Uterus (tissue), 3 donors: ENCODE measurements at regions not wholly inside any gene's neighbourhood (a gene's known extent, or its start where the extent isn't known, plus 50 kb on each side); places are given as distances from the start of the nearest gene placed in this dataset.

ENCODE experiments used
- DNase-seq, 2 donors: peaks; one replicate each; pipeline ENCODE4 v3.0.0-alpha.2; 2019 to 2020
- H3K27ac ChIP-seq, 2 donors: fragments of 200-600 bp; sonication (generic); 1 replicate in 1 of 2; 2 replicates in 1 of 2; pipeline ENCODE4 v1.5.1; 2016 to 2018
- H3K27me3 ChIP-seq, 2 donors: fragments of 200-600 bp; sonication (generic); one replicate each; pipeline ENCODE4 v1.5.1; 2018 to 2019; ENCODE audit warnings: control low read depth in 1 of 2
- H3K36me3 ChIP-seq, 2 donors: fragments of 200-600 bp; sonication (generic); one replicate each; pipeline ENCODE4 v1.5.1; 2019; ENCODE audit warnings: control low read depth in 1 of 2
- H3K4me1 ChIP-seq, 2 donors: fragments of 200-600 bp; sonication (generic); one replicate each; pipeline ENCODE4 v1.5.1; 2018 to 2019; ENCODE audit warnings: control low read depth in 1 of 2
- H3K4me3 ChIP-seq, 2 donors: fragments of 200-600 bp; sonication (generic); 1 replicate in 1 of 2; 2 replicates in 1 of 2; pipeline ENCODE4 v1.5.1; 2018 to 2019; ENCODE audit warnings: mild to moderate bottlenecking in 1 of 2
- H3K9me3 ChIP-seq, 2 donors: fragments of 200-600 bp; sonication (generic); one replicate each; pipeline ENCODE4 v1.5.1; 2019; ENCODE audit warnings: control low read depth in 1 of 2
- POLR2A ChIP-seq, 2 donors: fragments of 450-650 bp; IDR thresholded peaks; one replicate each; pipeline ENCODE4 v1.6.1; 2016; ENCODE audit warnings: antibody characterized with exemption in 2 of 2, mild to moderate bottlenecking in 1 of 2, moderate library complexity in 1 of 2
- intact Hi-C: fragments of 100-400 bp; cut with DNase I; formaldehyde crosslinking; loops from one replicate; pipeline ENCODE4 v1.15.1; 2023; ENCODE audit warnings: low total_unique reads
- TF ChIP-seq, protein P1 (sequence below), 4 experiments: fragments of 200-600 bp in 2 of 4; fragments of 450-650 bp in 2 of 4; sonication (generic) in 2 of 4; IDR thresholded peaks; one replicate each; pipeline ENCODE4 v1.5.1; 2016 to 2019; ENCODE audit warnings: antibody characterized with exemption in 4 of 4, mild to moderate bottlenecking in 2 of 4, moderate library complexity in 1 of 4
- donor health status: DM: yes; HTN: yes; CAD: no.

DNA sequence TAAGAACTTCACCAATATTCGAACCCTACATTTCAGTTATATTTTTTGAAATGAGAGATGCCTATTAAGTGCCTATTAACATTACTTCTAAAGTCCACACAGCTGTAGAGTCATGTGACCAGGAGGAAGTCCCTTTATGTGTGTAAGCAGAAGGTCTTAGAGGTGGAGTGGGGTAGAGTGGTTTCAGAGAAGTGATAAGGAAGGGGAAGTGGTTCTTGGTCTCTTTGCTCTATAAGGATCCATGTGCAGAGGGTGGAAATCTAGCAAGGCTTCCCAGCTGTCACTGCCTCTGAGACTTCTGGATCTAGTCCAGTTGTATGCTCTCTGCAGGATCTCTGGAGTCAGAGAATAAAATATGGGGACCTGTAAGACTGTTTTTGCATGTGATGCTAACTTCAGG, 673.9 kb downstream of the FLRT2 start:
- TF ChIP-seq POLR2A (IDR thresholded peaks at IDR 0.05): no peak
- TF ChIP-seq, protein P1, sequence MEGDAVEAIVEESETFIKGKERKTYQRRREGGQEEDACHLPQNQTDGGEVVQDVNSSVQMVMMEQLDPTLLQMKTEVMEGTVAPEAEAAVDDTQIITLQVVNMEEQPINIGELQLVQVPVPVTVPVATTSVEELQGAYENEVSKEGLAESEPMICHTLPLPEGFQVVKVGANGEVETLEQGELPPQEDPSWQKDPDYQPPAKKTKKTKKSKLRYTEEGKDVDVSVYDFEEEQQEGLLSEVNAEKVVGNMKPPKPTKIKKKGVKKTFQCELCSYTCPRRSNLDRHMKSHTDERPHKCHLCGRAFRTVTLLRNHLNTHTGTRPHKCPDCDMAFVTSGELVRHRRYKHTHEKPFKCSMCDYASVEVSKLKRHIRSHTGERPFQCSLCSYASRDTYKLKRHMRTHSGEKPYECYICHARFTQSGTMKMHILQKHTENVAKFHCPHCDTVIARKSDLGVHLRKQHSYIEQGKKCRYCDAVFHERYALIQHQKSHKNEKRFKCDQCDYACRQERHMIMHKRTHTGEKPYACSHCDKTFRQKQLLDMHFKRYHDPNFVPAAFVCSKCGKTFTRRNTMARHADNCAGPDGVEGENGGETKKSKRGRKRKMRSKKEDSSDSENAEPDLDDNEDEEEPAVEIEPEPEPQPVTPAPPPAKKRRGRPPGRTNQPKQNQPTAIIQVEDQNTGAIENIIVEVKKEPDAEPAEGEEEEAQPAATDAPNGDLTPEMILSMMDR (IDR thresholded peaks at IDR 0.05): no peak
- no peak overlapping the region for H3K4me3 ChIP-seq
- no peaks in the 10 kb centered on the region for H3K9me3 ChIP-seq
- DNase-seq: no peak
- no peaks in the 10 kb centered on the region for H3K27me3 ChIP-seq
- H3K27ac ChIP-seq: no peak overlapping the region
- intact Hi-C loops: no loop called here
- H3K4me1 ChIP-seq: no peaks in the 10 kb centered on the region
- H3K36me3 ChIP-seq: no peaks in the 10 kb centered on the region

DNA sequence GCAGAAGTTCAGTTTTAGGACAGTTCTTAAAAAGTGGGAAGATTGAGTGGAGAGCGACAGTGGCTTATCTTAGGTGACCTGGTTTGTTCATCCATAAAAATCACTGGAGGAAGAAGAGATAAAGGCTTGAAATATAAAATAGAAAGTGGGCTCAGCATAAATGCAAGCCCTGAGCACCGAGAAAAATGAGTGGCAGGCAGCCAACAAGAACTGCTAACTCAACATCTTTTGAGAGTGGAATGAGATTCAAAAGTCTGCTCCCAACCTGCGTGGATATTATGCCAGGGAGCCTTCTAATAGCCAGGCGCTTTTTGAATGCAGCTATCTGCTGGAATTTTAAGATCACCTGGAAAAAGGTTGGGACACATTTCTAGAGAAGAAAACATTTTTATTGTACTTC, 666.5 kb downstream of the FLRT2 start:
- TF ChIP-seq, protein P1 (IDR thresholded peaks at IDR 0.05): no peak
- intact Hi-C loops: no loop called here
- no peaks in the 10 kb centered on the region for H3K27me3 ChIP-seq

DNA sequence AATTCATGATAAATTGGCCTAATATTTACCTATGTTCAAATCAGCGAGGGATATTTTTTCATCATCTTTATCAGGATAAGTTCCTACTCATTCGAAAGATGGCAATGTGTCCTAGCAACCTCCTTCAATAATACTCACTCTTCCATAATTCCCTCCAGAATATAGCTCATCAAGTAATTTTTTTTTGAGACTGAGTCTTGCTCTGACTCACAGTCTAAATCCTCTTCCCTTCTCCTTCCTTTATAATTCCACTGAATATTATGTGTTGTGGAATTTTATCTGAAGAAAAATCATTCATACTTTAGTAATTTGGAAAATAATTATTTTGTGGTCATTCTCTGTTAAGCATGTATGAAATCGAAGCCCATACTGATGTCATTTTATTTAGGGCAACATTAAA, 663.8 kb downstream of the FLRT2 start:
- DNase-seq: no peak
- Histone ChIP-seq H3K36me3 (no peaks in the 10 kb centered on the region), H3K4me3 (no peak overlapping the region), H3K9me3 (no peaks in the 10 kb centered on the region), H3K27me3 (no peaks in the 10 kb centered on the region), H3K4me1 (no peaks in the 10 kb centered on the region), H3K27ac (no peak overlapping the region)
- no peak for TF ChIP-seq POLR2A (IDR thresholded peaks at IDR 0.05)
- TF ChIP-seq, protein P1 (IDR thresholded peaks at IDR 0.05): no peak
- intact Hi-C loops: no loop called here

More for the DNA sequence above, 666.5 kb downstream of the FLRT2 start:
- DNase-seq: no peak
- H3K36me3 ChIP-seq: no peaks in the 10 kb centered on the region
- no peaks in the 10 kb centered on the region for H3K4me1 ChIP-seq
- H3K27ac ChIP-seq: no peak overlapping the region
- no peaks in the 10 kb centered on the region for H3K9me3 ChIP-seq
- no peak overlapping the region for H3K4me3 ChIP-seq

DNA sequence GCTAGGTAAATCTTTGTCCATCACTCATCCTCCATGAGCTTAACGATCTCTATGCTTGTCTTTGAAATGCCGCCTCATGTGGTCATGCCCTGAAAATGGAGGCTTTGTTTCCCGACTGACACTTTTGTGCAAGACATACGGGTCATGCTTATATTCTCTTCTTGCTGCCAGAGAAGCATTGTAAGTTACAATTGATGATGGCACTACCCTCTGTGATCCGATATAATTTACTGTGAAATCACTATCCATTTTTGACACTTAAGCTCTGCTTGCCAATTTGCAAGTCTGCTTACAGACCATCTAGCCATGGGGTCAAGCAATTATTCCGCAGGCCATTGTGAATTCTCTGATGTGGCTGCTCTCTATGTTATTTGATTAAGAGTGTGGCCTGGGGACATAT, 650.0 kb downstream of the FLRT2 start:
- H3K9me3 ChIP-seq: no peaks in the 10 kb centered on the region
- H3K4me3 ChIP-seq: no peak overlapping the region
- no peak for DNase-seq
- H3K4me1 ChIP-seq: no peaks in the 10 kb centered on the region
- H3K27me3 ChIP-seq: no peaks in the 10 kb centered on the region
- TF ChIP-seq, protein P1 (IDR thresholded peaks at IDR 0.05): no peak
- no peak for TF ChIP-seq POLR2A (IDR thresholded peaks at IDR 0.05)
- no peak overlapping the region for H3K27ac ChIP-seq
- no peaks in the 10 kb centered on the region for H3K36me3 ChIP-seq
- intact Hi-C loops: no loop called here

DNA sequence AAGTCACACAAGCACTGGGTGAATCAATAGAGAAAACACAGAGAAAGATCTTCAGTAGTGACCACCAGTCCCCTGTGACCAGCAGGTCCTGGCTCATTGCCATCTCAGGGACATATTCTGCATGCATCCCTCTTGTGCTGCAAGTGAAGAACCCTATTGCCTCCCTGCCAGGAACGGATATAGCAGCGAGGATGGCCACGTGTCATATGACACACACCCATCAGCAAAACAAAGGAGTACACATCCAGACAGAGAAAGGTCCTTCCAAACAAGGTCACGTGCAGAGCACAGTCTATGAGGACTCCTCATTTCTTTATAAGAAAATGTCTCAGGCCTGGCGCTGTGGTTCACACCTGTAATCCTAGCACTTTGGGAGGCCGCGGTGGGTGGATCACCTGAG, 638.4 kb downstream of the FLRT2 start:
- no peak overlapping the region for H3K27ac ChIP-seq
- DNase-seq: no peak
- no peaks in the 10 kb centered on the region for H3K27me3 ChIP-seq
- H3K4me1 ChIP-seq: no peaks in the 10 kb centered on the region
- H3K36me3 ChIP-seq: no peaks in the 10 kb centered on the region
- no peaks in the 10 kb centered on the region for H3K9me3 ChIP-seq
- no peak overlapping the region for H3K4me3 ChIP-seq
- TF ChIP-seq, protein P1 (IDR thresholded peaks at IDR 0.05): no peak
- TF ChIP-seq POLR2A (IDR thresholded peaks at IDR 0.05): no peak
- intact Hi-C loops: no loop called here
